ENCODE measurements at regions not wholly inside any gene's neighbourhood (a gene's known extent, or its start where the extent isn't known, plus 50 kb on each side); places are given as distances from the start of the nearest gene placed in this dataset.

DNA sequence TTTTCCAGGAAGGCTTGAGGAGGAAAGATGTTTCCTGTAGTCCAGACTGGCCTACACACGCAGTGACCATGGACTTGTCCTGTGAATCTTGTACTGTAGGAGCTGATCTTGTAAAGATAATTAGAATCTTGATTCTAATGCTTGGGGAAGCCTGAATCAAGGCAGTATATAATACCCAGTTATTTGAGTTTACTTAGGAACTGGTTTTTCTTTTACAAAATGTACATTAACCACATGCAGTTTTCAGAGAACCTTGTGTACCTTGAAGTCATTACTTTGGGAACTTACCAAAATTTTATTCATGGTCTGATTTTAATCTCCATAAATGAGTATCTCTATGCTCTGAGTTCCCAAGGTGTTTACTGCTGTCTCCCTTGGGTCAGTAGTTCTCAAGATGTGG, 439.9 kb upstream of the AZI2 start:
- no peak for TF ChIP-seq ZBTB7A (IDR thresholded peaks at IDR 0.05; ENCODE audit: low read depth)
- no peak for TF ChIP-seq CREB1 (IDR thresholded peaks at IDR 0.05; ENCODE audit: low read depth)

DNA sequence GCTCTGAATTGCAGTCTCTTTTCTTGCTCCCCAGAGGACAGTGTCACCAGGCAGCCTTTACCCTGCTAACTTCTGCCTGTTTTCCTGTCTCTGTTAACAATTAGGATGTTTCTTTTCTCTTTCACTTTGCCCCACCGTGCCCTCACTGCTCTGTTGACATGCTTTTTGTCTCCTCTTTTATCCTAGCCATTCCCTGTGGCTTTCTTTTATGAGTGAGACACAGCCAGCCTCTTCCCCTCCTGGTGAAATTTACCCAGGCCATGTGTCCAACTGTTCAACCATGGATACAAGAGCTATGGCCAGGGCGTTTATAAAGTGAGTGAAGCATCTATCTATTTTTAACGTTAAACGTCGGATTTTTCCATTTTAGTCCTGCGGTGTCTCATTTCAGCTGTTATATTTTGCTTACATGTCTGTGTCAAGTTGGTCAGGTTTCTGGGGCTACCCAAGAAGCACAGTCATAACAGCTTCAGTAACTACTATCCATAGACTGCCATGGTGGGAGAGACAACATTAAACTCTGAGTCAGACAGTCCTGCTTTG, 443.2 kb upstream of the AZI2 start:
- TF ChIP-seq, protein P1, sequence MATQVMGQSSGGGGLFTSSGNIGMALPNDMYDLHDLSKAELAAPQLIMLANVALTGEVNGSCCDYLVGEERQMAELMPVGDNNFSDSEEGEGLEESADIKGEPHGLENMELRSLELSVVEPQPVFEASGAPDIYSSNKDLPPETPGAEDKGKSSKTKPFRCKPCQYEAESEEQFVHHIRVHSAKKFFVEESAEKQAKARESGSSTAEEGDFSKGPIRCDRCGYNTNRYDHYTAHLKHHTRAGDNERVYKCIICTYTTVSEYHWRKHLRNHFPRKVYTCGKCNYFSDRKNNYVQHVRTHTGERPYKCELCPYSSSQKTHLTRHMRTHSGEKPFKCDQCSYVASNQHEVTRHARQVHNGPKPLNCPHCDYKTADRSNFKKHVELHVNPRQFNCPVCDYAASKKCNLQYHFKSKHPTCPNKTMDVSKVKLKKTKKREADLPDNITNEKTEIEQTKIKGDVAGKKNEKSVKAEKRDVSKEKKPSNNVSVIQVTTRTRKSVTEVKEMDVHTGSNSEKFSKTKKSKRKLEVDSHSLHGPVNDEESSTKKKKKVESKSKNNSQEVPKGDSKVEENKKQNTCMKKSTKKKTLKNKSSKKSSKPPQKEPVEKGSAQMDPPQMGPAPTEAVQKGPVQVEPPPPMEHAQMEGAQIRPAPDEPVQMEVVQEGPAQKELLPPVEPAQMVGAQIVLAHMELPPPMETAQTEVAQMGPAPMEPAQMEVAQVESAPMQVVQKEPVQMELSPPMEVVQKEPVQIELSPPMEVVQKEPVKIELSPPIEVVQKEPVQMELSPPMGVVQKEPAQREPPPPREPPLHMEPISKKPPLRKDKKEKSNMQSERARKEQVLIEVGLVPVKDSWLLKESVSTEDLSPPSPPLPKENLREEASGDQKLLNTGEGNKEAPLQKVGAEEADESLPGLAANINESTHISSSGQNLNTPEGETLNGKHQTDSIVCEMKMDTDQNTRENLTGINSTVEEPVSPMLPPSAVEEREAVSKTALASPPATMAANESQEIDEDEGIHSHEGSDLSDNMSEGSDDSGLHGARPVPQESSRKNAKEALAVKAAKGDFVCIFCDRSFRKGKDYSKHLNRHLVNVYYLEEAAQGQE (IDR thresholded peaks at IDR 0.05; ENCODE audit: low read depth) = no peak
- TF ChIP-seq ZBTB7A (IDR thresholded peaks at IDR 0.05; ENCODE audit: low read depth) (no peak), RAD21 (IDR thresholded peaks at IDR 0.05; ENCODE audit: low read depth) (no peak), NFIC (IDR thresholded peaks at IDR 0.05) (no peak), EGR1 (IDR thresholded peaks at IDR 0.05) (no peak), TEAD4 (IDR thresholded peaks at IDR 0.05) (no peak), TCF12 (IDR thresholded peaks at IDR 0.05; ENCODE audit: low read depth) (no peak), YY1 (IDR thresholded peaks at IDR 0.05; ENCODE audit: low read depth) (no peak), CREB1 (IDR thresholded peaks at IDR 0.05; ENCODE audit: low read depth) (no peak), EP300 (IDR thresholded peaks at IDR 0.05; ENCODE audit: borderline replicate concordance) (no peak)
- TF ChIP-seq, protein P2, sequence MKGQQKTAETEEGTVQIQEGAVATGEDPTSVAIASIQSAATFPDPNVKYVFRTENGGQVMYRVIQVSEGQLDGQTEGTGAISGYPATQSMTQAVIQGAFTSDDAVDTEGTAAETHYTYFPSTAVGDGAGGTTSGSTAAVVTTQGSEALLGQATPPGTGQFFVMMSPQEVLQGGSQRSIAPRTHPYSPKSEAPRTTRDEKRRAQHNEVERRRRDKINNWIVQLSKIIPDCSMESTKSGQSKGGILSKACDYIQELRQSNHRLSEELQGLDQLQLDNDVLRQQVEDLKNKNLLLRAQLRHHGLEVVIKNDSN (IDR thresholded peaks at IDR 0.05) = no peak
- TF ChIP-seq, protein P3, sequence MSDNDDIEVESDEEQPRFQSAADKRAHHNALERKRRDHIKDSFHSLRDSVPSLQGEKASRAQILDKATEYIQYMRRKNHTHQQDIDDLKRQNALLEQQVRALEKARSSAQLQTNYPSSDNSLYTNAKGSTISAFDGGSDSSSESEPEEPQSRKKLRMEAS (IDR thresholded peaks at IDR 0.05) = no peak

DNA sequence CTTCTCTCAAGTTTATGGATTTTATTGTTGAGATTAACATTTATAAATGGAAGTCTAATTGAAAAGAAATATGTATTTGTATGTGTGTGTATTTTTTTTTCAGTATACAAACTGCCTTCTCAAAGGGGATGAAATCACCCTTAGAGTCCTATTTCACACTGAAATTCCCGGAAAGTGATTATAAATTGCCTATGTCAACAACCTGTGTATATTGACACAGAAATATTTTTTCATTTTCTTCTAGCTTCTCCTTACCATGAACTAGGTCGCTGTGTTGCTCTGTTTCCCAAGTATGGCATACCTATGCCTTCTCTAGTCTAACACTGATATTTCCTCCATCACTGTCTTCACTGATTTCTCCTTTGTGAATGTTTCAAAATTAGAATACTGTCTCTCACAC, 444.0 kb upstream of the AZI2 start:
- TF ChIP-seq TAF1 (IDR thresholded peaks at IDR 0.05; ENCODE audit: low read depth) (no peak), EGR1 (IDR thresholded peaks at IDR 0.05) (no peak), RAD21 (IDR thresholded peaks at IDR 0.05; ENCODE audit: low read depth) (no peak), CREB1 (IDR thresholded peaks at IDR 0.05; ENCODE audit: low read depth) (no peak), EP300 (IDR thresholded peaks at IDR 0.05; ENCODE audit: borderline replicate concordance) (no peak), FOXM1 (IDR thresholded peaks at IDR 0.05; ENCODE audit: borderline replicate concordance, low read depth) (no peak), NFIC (IDR thresholded peaks at IDR 0.05) (no peak), CEBPB (IDR thresholded peaks at IDR 0.05) (no peak), YY1 (IDR thresholded peaks at IDR 0.05; ENCODE audit: low read depth) (no peak), TCF12 (IDR thresholded peaks at IDR 0.05; ENCODE audit: low read depth) (no peak), TEAD4 (IDR thresholded peaks at IDR 0.05) (no peak), ZBTB7A (IDR thresholded peaks at IDR 0.05; ENCODE audit: low read depth) (no peak)
- TF ChIP-seq, protein P2 (IDR thresholded peaks at IDR 0.05) = no peak
- TF ChIP-seq, protein P3 (IDR thresholded peaks at IDR 0.05) = no peak
- TF ChIP-seq, protein P1 (IDR thresholded peaks at IDR 0.05; ENCODE audit: low read depth) = no peak

DNA sequence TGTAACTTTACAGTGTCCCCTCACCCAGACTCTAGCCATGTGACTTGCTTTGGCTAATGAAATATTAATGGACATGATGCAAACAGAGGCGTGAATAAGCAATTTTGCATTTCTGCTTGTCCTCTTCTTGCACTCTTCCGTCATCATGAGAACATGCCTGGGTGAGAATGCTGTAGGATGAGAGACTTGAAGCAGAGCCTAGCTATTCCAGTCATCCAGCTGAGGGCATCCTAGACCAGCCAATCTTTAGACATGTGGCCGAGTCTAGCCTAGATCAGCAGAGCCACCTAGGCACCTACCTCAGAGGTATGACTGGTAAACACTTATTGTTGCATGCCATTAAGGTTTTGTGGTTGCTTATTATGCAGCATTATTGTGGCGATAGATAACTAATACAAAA, 450.5 kb upstream of the AZI2 start:
- TF ChIP-seq, protein P2 (IDR thresholded peaks at IDR 0.05) = no peak
- TF ChIP-seq RAD21 (IDR thresholded peaks at IDR 0.05; ENCODE audit: low read depth) = peak; percentile 69

DNA sequence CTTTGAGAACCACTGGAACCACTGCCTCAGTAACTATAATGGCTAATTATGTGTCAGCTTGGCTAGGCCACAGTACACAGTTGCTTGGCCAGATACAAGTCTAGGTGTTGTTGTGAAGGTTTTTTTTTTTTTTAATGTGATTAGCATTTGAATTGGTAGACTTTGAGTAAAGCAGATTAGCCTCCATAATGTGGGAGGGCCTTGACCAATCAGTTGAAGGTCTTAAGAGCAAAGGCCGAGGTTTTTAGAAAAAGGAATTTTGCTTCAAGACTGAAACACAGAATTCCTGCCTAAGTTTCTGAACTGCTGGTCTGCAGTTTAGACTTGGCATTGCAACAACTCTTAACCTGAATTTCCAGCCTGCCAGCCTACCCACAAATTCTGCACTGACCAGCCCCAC, 451.6 kb upstream of the AZI2 start:
- TF ChIP-seq, protein P1 (IDR thresholded peaks at IDR 0.05; ENCODE audit: low read depth) = no peak
- no peak for TF ChIP-seq RAD21 (IDR thresholded peaks at IDR 0.05; ENCODE audit: low read depth)
- TF ChIP-seq EGR1 (IDR thresholded peaks at IDR 0.05) = no peak
- no peak for TF ChIP-seq CREB1 (IDR thresholded peaks at IDR 0.05; ENCODE audit: low read depth)
- TF ChIP-seq TAF1 (IDR thresholded peaks at IDR 0.05; ENCODE audit: low read depth) = no peak
- TF ChIP-seq NFIC (IDR thresholded peaks at IDR 0.05) = no peak
- TF ChIP-seq TCF12 (IDR thresholded peaks at IDR 0.05; ENCODE audit: low read depth) = no peak
- TF ChIP-seq, protein P2 (IDR thresholded peaks at IDR 0.05) = no peak
- TF ChIP-seq FOXM1 (IDR thresholded peaks at IDR 0.05; ENCODE audit: borderline replicate concordance, low read depth) = no peak
